Suprapubic skin (tissue), 4 donors: ENCODE measurements at regions not wholly inside any gene's neighbourhood (a gene's known extent, or its start where the extent isn't known, plus 50 kb on each side); places are given as distances from the start of the nearest gene placed in this dataset.

ENCODE experiments used
- POLR2A ChIP-seq, 2 donors: fragments of 450-650 bp; IDR thresholded peaks; one replicate each; pipeline ENCODE4 v1.6.1; 2017; ENCODE audit warnings: antibody characterized with exemption in 2 of 2, mild to moderate bottlenecking in 2 of 2, moderate library complexity in 2 of 2
- POLR2AphosphoS5 ChIP-seq, 3 donors: sonication (generic); formaldehyde crosslinking; IDR thresholded peaks; one replicate each; pipeline ENCODE4 v1.6.1; 2017; ENCODE audit warnings: antibody characterized with exemption in 3 of 3
- TF ChIP-seq, protein P1 (sequence below), 2 donors: fragments of 200-600 bp in 1 of 2; fragments of 450-650 bp in 1 of 2; sonication (generic) in 1 of 2; IDR thresholded peaks; one replicate each; pipeline ENCODE4 v1.5.1; 2016 to 2019; ENCODE audit warnings: antibody characterized with exemption in 2 of 2, mild to moderate bottlenecking in 1 of 2, moderate library complexity in 1 of 2

GRCh38 chr18:78171954-78172353 lies 807.7 kb upstream of the SALL3 start:
- TF ChIP-seq, protein P1, sequence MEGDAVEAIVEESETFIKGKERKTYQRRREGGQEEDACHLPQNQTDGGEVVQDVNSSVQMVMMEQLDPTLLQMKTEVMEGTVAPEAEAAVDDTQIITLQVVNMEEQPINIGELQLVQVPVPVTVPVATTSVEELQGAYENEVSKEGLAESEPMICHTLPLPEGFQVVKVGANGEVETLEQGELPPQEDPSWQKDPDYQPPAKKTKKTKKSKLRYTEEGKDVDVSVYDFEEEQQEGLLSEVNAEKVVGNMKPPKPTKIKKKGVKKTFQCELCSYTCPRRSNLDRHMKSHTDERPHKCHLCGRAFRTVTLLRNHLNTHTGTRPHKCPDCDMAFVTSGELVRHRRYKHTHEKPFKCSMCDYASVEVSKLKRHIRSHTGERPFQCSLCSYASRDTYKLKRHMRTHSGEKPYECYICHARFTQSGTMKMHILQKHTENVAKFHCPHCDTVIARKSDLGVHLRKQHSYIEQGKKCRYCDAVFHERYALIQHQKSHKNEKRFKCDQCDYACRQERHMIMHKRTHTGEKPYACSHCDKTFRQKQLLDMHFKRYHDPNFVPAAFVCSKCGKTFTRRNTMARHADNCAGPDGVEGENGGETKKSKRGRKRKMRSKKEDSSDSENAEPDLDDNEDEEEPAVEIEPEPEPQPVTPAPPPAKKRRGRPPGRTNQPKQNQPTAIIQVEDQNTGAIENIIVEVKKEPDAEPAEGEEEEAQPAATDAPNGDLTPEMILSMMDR (IDR thresholded peaks at IDR 0.05) = no peak
- TF ChIP-seq POLR2AphosphoS5 (IDR thresholded peaks at IDR 0.05) (no peak), POLR2A (IDR thresholded peaks at IDR 0.05) (no peak)
